SK-N-SH (cell line): ENCODE measurements at regions not wholly inside any gene's neighbourhood (a gene's known extent, or its start where the extent isn't known, plus 50 kb on each side); places are given as distances from the start of the nearest gene placed in this dataset.

ENCODE experiments used
- CTCF ChIA-PET: fragments of 300-600, 350-600 bp; formaldehyde crosslinking; extraction: SDS; loops from one replicate; lab custom pipeline; 2021; lab: Yijun Ruan, JAX
- POLR2A ChIA-PET: fragments of 350-600 bp; sonication (Branson Sonifier 250); formaldehyde crosslinking; extraction: SDS; loops from one replicate; lab custom pipeline; 2020; ENCODE audit warnings: antibody characterized with exemption, inconsistent platforms; lab: Yijun Ruan, JAX
- DNase-seq: peaks from one replicate; pipeline ENCODE4 v3.0.0; 2012
- H2AFZ ChIP-seq: fragments of 200-600 bp; sonication (generic); 2 replicates; pipeline ENCODE4 v1.8.1; 2016; ENCODE audit warnings: antibody characterized with exemption, mild to moderate bottlenecking, low read depth
- H3F3A ChIP-seq: fragments of 200-600 bp; sonication (generic); replicated peaks from 2 replicates; pipeline ENCODE3; 2016; ENCODE audit warnings: antibody characterized with exemption, mild to moderate bottlenecking; ENCODE audit not compliant: insufficient read depth
- H3K27ac ChIP-seq, 2 experiments: fragments of 200-500 bp in 1 of 2; fragments of 200-600 bp in 1 of 2; sonication (Bioruptor generic) in 1 of 2; sonication (generic), shearing (Covaris generic) in 1 of 2; 2 replicates each; pipeline versions ENCODE4 v1.5.1 to v1.6.1; 2014 to 2016; ENCODE audit warnings: low read depth in 2 of 2, inconsistent platforms in 1 of 2, low read length in 1 of 2, mild to moderate bottlenecking in 1 of 2, mixed read lengths in 1 of 2
- H3K27me3 ChIP-seq: fragments of 200-600 bp; sonication (generic), shearing (Covaris generic); 2 replicates; pipeline ENCODE4 v1.6.1; 2016; ENCODE audit warnings: mixed run types; ENCODE audit not compliant: insufficient read depth
- H3K36me3 ChIP-seq, 2 experiments: fragments of 200-500 bp in 1 of 2; fragments of 200-600 bp in 1 of 2; sonication (Bioruptor generic) in 1 of 2; sonication (generic) in 1 of 2; replicated peaks in 1 of 2; 2 replicates each; pipeline versions ENCODE3 to v1.5.1; 2014 to 2016; ENCODE audit warnings: low read length in 1 of 2, mild to moderate bottlenecking in 1 of 2; ENCODE audit not compliant: insufficient read depth in 2 of 2, control insufficient read depth in 1 of 2
- H3K4me1 ChIP-seq, 2 experiments: fragments of 200-500 bp in 1 of 2; fragments of 200-600 bp in 1 of 2; sonication (Bioruptor generic) in 1 of 2; sonication (generic), shearing (Covaris generic) in 1 of 2; 2 replicates each; pipeline versions ENCODE4 v1.5.1 to v1.6.1; 2014 to 2016; ENCODE audit warnings: low read depth in 1 of 2, low read length in 1 of 2, mixed run types in 1 of 2; ENCODE audit not compliant: insufficient read depth in 2 of 2, control insufficient read depth in 1 of 2
- H3K4me2 ChIP-seq: fragments of 200-600 bp; sonication (generic), shearing (Covaris generic); 2 replicates; pipeline ENCODE4 v1.6.1; 2017; ENCODE audit warnings: mixed run types
- H3K4me3 ChIP-seq, 2 experiments: fragments of 200-500 bp in 1 of 2; fragments of 200-600 bp in 1 of 2; sonication (Bioruptor generic) in 1 of 2; sonication (generic), shearing (Covaris generic) in 1 of 2; 2 replicates each; pipeline versions ENCODE4 v1.5.1 to v1.8.1; 2014 to 2016; ENCODE audit warnings: low read depth in 2 of 2, inconsistent platforms in 1 of 2, low read length in 1 of 2, mild to moderate bottlenecking in 1 of 2, mixed read lengths in 1 of 2, moderate library complexity in 1 of 2
- H3K79me2 ChIP-seq: fragments of 200-600 bp; sonication (generic); 2 replicates; pipeline ENCODE4 v1.8.1; 2017; ENCODE audit warnings: mild to moderate bottlenecking; ENCODE audit not compliant: insufficient read depth
- H3K9ac ChIP-seq: fragments of 200-600 bp; sonication (generic); 2 replicates; pipeline ENCODE4 v1.6.1; 2017; ENCODE audit warnings: mixed run types
- H3K9me2 ChIP-seq: fragments of 200-600 bp; sonication (generic); 2 replicates; pipeline ENCODE4 v1.6.1; 2017; ENCODE audit warnings: mixed run types
- H3K9me3 ChIP-seq: fragments of 200-600 bp; sonication (generic); 2 replicates; pipeline ENCODE4 v1.6.1; 2017; ENCODE audit warnings: mixed run types, mild to moderate bottlenecking, moderate library complexity
- H4K20me1 ChIP-seq: fragments of 200-600 bp; sonication (generic); 2 replicates; pipeline ENCODE4 v1.6.1; 2017; ENCODE audit warnings: mild to moderate bottlenecking, mixed run types; ENCODE audit not compliant: insufficient read depth
- CHD2 ChIP-seq: fragments of 150-350 bp; IDR thresholded peaks from 2 replicates; pipeline ENCODE4 v1.6.1; 2018; ENCODE audit warnings: low read length; ENCODE audit not compliant: partially characterized antibody
- CTCF ChIP-seq: fragments of 200-600 bp; sonication (generic); IDR thresholded peaks from 2 replicates; pipeline ENCODE4 v1.6.1; 2017; ENCODE audit warnings: antibody characterized with exemption, mild to moderate bottlenecking, moderate library complexity
- ELF1 ChIP-seq: IDR thresholded peaks from 2 replicates; pipeline ENCODE4 v1.4.0; 2012
- EP300 ChIP-seq, 2 experiments: IDR thresholded peaks; 2 replicates each; pipeline versions ENCODE4 v1.4.0 to v1.6.1; 2012; ENCODE audit warnings: borderline replicate concordance in 1 of 2, low read depth in 1 of 2, low read length in 1 of 2
- FOXJ3 ChIP-seq: sonication (generic); formaldehyde crosslinking; IDR thresholded peaks from 2 replicates; pipeline ENCODE4 v1.5.1; 2020; ENCODE audit warnings: mild to moderate bottlenecking, missing genetic modification reagents
- MEF2A ChIP-seq: IDR thresholded peaks from 2 replicates; pipeline ENCODE4 v1.4.0; 2012; ENCODE audit warnings: low read depth, borderline replicate concordance
- MXI1 ChIP-seq: IDR thresholded peaks from 2 replicates; pipeline ENCODE4 v1.6.1; 2012; ENCODE audit warnings: mild to moderate bottlenecking, low read depth, low read length, improper control_type of control experiment
- NFIC ChIP-seq: IDR thresholded peaks from 2 replicates; pipeline ENCODE4 v1.4.0; 2012; ENCODE audit warnings: borderline replicate concordance
- NRF1 ChIP-seq: IDR thresholded peaks from 2 replicates; pipeline ENCODE4 v1.6.1; 2012; ENCODE audit warnings: low read depth, mild to moderate bottlenecking, low read length
- RCOR1 ChIP-seq: fragments of 150-350 bp; IDR thresholded peaks from 2 replicates; pipeline ENCODE4 v1.6.1; 2017; ENCODE audit warnings: antibody characterized with exemption, low read length
- REST ChIP-seq: IDR thresholded peaks from 2 replicates; pipeline ENCODE4 v1.6.1; 2012; ENCODE audit warnings: mild to moderate bottlenecking, low read depth, low read length, moderate library complexity
- TCF12 ChIP-seq: IDR thresholded peaks from 2 replicates; pipeline ENCODE4 v1.4.0; 2012
- YY1 ChIP-seq: IDR thresholded peaks from 2 replicates; pipeline ENCODE4 v1.4.0; 2012; ENCODE audit warnings: low read depth, mild to moderate bottlenecking
- WGBS: methylation state at CpG from one replicate; pipeline ENCODE4 v1.1.6; 2017; ENCODE audit warnings: low lambda C conversion rate; 5-methylcytosine and 5-hydroxymethylcytosine counted together
- TF ChIP-seq, protein P1 (sequence below): fragments of 150-350 bp; IDR thresholded peaks from 2 replicates; pipeline ENCODE4 v1.6.1; 2017; ENCODE audit warnings: antibody characterized with exemption, low read length, low read depth, borderline replicate concordance
- TF ChIP-seq, protein P2 (sequence below): IDR thresholded peaks from 2 replicates; pipeline ENCODE4; 2012
- TF ChIP-seq, protein P3 (sequence below): fragments of 150-350 bp; IDR thresholded peaks from 2 replicates; pipeline ENCODE4 v1.6.1; 2016; ENCODE audit warnings: mild to moderate bottlenecking, low read depth, low read length

DNA sequence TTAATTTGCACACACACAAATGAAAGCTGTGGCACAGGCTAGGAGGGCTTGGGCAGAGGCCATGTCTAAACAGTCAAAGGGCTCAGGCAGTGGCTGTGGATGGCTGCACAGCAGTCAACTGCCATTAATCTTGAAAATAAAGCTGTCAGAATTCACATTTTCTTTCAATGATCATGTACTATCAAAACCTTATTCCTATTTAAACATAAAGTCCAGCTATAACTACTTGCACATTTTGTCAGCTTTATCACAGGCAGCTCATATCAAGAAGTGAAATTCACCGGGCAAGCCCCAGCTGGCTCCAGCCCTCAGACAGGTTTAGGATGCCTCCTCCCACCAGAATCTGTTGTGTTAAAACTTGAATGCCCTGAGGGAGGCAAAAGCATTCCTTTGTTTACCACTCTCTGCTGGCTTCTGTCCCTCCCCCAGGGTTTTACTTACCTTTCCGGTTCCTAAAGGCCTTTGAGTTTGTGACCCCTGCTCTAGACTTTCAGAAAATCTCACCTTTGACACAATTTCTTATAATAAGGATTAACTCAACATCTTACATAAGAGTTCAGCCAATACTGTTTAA, 54.9 kb upstream of the GRAMD2B start:
- H2AFZ ChIP-seq = no peak overlapping the region
- CTCF ChIA-PET = interaction anchor here (0.8 to 1.0 kb wide), 3 partner anchors 15 to 170 kb away, joined by 3 to 6 read pairs (median 3); no protein-coding TSS in a partner anchor
- WGBS = 86% methylated on average over 2 of the region's 2 CpGs

GRCh38 chr5:126369083-126369482, 54.1 kb upstream of the GRAMD2B start:
- no peaks in the 10 kb centered on the region for H3K27me3 ChIP-seq
- ChIA-PET CTCF (no interaction called here), POLR2A (no interaction called here)
- 95% methylated on average over 2 of the region's 2 CpGs for WGBS
- peaks cover 7 to 12% of the 10 kb centered on the region in 2 experiments; a peak in 3 of 4 replicates for H3K4me1 ChIP-seq
- no peaks in the 10 kb centered on the region for H4K20me1 ChIP-seq
- no peak for DNase-seq
- no peak overlapping the region for H3K4me3 ChIP-seq
- peaks cover 27% of the 10 kb centered on the region for H3F3A ChIP-seq
- no peak overlapping the region for H3K9ac ChIP-seq
- H3K9me3 ChIP-seq = no peaks in the 10 kb centered on the region
- no peaks in the 10 kb centered on the region for H3K79me2 ChIP-seq
- H3K4me2 ChIP-seq = no peak overlapping the region
- H3K36me3 ChIP-seq = no peaks in the 10 kb centered on the region
- no peak overlapping the region for H3K27ac ChIP-seq
- H3K9me2 ChIP-seq = no peaks in the 10 kb centered on the region; the same call in 1 of the 2 replicates
- H2AFZ ChIP-seq = no peak overlapping the region
- TF ChIP-seq, protein P1, sequence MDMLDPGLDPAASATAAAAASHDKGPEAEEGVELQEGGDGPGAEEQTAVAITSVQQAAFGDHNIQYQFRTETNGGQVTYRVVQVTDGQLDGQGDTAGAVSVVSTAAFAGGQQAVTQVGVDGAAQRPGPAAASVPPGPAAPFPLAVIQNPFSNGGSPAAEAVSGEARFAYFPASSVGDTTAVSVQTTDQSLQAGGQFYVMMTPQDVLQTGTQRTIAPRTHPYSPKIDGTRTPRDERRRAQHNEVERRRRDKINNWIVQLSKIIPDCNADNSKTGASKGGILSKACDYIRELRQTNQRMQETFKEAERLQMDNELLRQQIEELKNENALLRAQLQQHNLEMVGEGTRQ = no peak
- TF ChIP-seq, protein P2, sequence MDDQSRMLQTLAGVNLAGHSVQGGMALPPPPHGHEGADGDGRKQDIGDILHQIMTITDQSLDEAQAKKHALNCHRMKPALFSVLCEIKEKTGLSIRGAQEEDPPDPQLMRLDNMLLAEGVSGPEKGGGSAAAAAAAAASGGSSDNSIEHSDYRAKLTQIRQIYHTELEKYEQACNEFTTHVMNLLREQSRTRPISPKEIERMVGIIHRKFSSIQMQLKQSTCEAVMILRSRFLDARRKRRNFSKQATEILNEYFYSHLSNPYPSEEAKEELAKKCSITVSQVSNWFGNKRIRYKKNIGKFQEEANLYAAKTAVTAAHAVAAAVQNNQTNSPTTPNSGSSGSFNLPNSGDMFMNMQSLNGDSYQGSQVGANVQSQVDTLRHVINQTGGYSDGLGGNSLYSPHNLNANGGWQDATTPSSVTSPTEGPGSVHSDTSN = no peak
- TF ChIP-seq MEF2A (no peak), ELF1 (no peak), TCF12 (no peak), REST (no peak), MXI1 (no peak), CHD2 (no peak), EP300 (IDR thresholded peaks at IDR 0.05; ENCODE audit: borderline replicate concordance in 1 of 2, low read depth in 1 of 2, low read length in 1 of 2) (no peak), CTCF (no peak), RCOR1 (no peak), FOXJ3 (CRISPR knock-in tag) (no peak), NRF1 (no peak), YY1 (no peak)
- TF ChIP-seq, protein P3, sequence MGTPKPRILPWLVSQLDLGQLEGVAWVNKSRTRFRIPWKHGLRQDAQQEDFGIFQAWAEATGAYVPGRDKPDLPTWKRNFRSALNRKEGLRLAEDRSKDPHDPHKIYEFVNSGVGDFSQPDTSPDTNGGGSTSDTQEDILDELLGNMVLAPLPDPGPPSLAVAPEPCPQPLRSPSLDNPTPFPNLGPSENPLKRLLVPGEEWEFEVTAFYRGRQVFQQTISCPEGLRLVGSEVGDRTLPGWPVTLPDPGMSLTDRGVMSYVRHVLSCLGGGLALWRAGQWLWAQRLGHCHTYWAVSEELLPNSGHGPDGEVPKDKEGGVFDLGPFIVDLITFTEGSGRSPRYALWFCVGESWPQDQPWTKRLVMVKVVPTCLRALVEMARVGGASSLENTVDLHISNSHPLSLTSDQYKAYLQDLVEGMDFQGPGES = no peak

More for the DNA sequence above, 54.9 kb upstream of the GRAMD2B start:
- no peak overlapping the region for H3K4me3 ChIP-seq
- H3K9me3 ChIP-seq = no peaks in the 10 kb centered on the region
- H3K9me2 ChIP-seq = no peaks in the 10 kb centered on the region; the same call in 1 of the 2 replicates
- no peaks in the 10 kb centered on the region for H3K27me3 ChIP-seq
- H3K9ac ChIP-seq = no peak overlapping the region
- POLR2A ChIA-PET = no interaction called here
- no peaks in the 10 kb centered on the region for H3K79me2 ChIP-seq
- no peak for DNase-seq
- TF ChIP-seq, protein P2 = peak; percentile 43; the same call in 1 of the 2 replicates
- TF ChIP-seq NFIC = no peak
- H3K36me3 ChIP-seq = peaks cover 0 to 3% of the 10 kb centered on the region in 2 experiments
- H3F3A ChIP-seq = peaks cover 19% of the 10 kb centered on the region
- peaks cover 7 to 12% of the 10 kb centered on the region in 2 experiments; a peak in 3 of 4 replicates for H3K4me1 ChIP-seq
- H4K20me1 ChIP-seq = no peaks in the 10 kb centered on the region
- no peak overlapping the region for H3K4me2 ChIP-seq
- peak overlapping the region in 1 of 2 experiments; percentile 43; a peak in 1 of 4 replicates for H3K27ac ChIP-seq
